ENCODE measurements at regions not wholly inside any gene's neighbourhood (a gene's known extent, or its start where the extent isn't known, plus 50 kb on each side); places are given as distances from the start of the nearest gene placed in this dataset.

DNA sequence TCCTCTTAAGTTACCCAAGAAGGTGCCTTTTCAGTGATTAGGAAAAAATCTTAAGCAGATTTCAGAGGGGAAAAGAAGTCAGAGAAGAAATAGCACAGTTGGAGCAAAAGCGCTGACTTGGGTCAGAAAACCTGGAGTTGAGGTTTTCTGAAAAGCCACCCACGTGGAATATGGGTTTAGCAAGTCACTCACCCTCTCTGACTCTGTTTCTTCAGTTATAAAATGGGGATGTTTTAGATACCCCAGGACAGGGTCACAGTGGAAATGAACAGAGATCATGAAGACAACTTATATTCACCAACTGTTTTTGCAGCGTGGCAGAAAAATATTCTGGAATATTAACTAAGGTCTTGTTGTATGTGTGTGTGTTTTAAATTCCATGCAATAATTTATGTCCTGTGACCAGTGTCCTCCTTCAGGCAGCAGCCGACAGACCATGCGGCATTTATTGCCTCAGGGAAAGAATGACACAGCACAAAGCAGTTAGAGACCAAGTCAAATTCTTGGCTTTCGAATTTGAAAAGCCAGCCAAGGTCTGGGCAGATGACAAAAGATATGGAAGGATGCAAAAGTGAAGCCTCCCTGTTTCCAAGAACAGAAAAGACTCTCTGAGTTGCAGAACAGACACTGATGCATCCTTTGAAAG, 119.9 kb downstream of the MIAT start:
- TF ChIP-seq, protein P1, sequence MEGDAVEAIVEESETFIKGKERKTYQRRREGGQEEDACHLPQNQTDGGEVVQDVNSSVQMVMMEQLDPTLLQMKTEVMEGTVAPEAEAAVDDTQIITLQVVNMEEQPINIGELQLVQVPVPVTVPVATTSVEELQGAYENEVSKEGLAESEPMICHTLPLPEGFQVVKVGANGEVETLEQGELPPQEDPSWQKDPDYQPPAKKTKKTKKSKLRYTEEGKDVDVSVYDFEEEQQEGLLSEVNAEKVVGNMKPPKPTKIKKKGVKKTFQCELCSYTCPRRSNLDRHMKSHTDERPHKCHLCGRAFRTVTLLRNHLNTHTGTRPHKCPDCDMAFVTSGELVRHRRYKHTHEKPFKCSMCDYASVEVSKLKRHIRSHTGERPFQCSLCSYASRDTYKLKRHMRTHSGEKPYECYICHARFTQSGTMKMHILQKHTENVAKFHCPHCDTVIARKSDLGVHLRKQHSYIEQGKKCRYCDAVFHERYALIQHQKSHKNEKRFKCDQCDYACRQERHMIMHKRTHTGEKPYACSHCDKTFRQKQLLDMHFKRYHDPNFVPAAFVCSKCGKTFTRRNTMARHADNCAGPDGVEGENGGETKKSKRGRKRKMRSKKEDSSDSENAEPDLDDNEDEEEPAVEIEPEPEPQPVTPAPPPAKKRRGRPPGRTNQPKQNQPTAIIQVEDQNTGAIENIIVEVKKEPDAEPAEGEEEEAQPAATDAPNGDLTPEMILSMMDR (IDR thresholded peaks at IDR 0.05) = no peak
- TF ChIP-seq POLR2A (IDR thresholded peaks at IDR 0.05) = no peak

All from vagina (tissue), 2 donors.